Endothelial cell of umbilical vein (primary cell): ENCODE measurements at regions not wholly inside any gene's neighbourhood (a gene's known extent, or its start where the extent isn't known, plus 50 kb on each side); places are given as distances from the start of the nearest gene placed in this dataset.
"Not testable (repeated sequence)": the region's sequence is repeated elsewhere in the genome, so short reads cannot be mapped to it uniquely, and the experiment has no call there.

Experiments
- BruUV-seq: library from RNA; stranded (reverse); fragments of 400-500 nt; replicated peaks from 2 replicates; lab custom pipeline; 2021; lab: Mats Ljungman, UMichigan
- CTCF ChIA-PET: fragments of 300-600, 350-600 bp; sonication (Branson Sonifier 250); formaldehyde crosslinking; loops from one replicate; lab custom pipeline; 2021; ENCODE audit warnings: antibody characterized with exemption, inconsistent platforms; lab: Charles Lee
- POLR2A ChIA-PET: fragments of 300-600, 350-600 bp; sonication (Branson Sonifier 250); formaldehyde crosslinking; loops from one replicate; lab custom pipeline; 2021; ENCODE audit warnings: antibody characterized with exemption, inconsistent platforms; lab: Charles Lee
- DNase-seq: peaks from one replicate; pipeline ENCODE4 v3.0.0-alpha.2; 2011; ENCODE audit warnings: low read depth, low spot score
- FAIRE-seq: peaks from 2 replicates; lab custom pipeline; 2011; peaks lifted over from hg19 to GRCh38; lab: Jason Lieb, UNC
- H2AFZ ChIP-seq: 2 replicates; pipeline ENCODE4 v1.6.0; 2012; ENCODE audit warnings: low read depth, low read length, control low read depth, inconsistent platforms
- H3K27ac ChIP-seq: 2 replicates; pipeline ENCODE4 v1.5.1; 2011; ENCODE audit warnings: low read depth, mild to moderate bottlenecking, control low read depth, low read length, moderate library complexity; ENCODE audit not compliant: insufficient read depth
- H3K27me3 ChIP-seq, 2 experiments: 2 replicates each; pipeline versions ENCODE4 v1.6.0 to v1.6.1; 2011; ENCODE audit warnings: low read length in 2 of 2, mixed read lengths in 1 of 2; ENCODE audit not compliant: control insufficient read depth in 2 of 2, insufficient read depth in 2 of 2
- H3K36me3 ChIP-seq, 2 experiments: 2 replicates in 1 of 2; 3 replicates in 1 of 2; pipeline ENCODE4 v1.5.1; 2011; ENCODE audit warnings: low read length in 2 of 2, mild to moderate bottlenecking in 1 of 2, moderate library complexity in 1 of 2; ENCODE audit not compliant: control insufficient read depth in 2 of 2, insufficient read depth in 2 of 2; ENCODE audit errors: extremely low read depth in 1 of 2
- H3K4me1 ChIP-seq: 3 replicates; pipeline ENCODE4 v1.5.1; 2011; ENCODE audit warnings: mild to moderate bottlenecking, low read length; ENCODE audit not compliant: control insufficient read depth, insufficient read depth; ENCODE audit errors: extremely low read depth
- H3K4me2 ChIP-seq: 2 replicates; pipeline ENCODE4 v1.6.1; 2011; ENCODE audit warnings: low read length, control low read depth, mixed read lengths; ENCODE audit not compliant: insufficient read depth
- H3K4me3 ChIP-seq, 3 experiments: fragments of 200-600 bp in 1 of 3; sonication (generic), shearing (Covaris generic) in 1 of 3; replicated peaks in 1 of 3; 2 replicates each; pipeline ENCODE4 v1.5.1; 2011 to 2016; ENCODE audit warnings: control low read depth in 3 of 3, low read length in 3 of 3, mild to moderate bottlenecking in 2 of 3, inconsistent platforms in 1 of 3, low read depth in 1 of 3, moderate library complexity in 1 of 3; ENCODE audit not compliant: insufficient read depth in 1 of 3
- H3K79me2 ChIP-seq: 2 replicates; pipeline ENCODE4 v1.6.0; 2012; ENCODE audit warnings: low read length, inconsistent platforms; ENCODE audit not compliant: control insufficient read depth, insufficient read depth
- H3K9ac ChIP-seq: replicated peaks from 2 replicates; pipeline ENCODE3; 2011; ENCODE audit warnings: low read length, control low read depth; ENCODE audit not compliant: insufficient read depth; ENCODE audit errors: extremely low read depth
- H3K9me1 ChIP-seq: replicated peaks from 3 replicates; pipeline ENCODE4 v1.6.0; 2011; ENCODE audit warnings: mild to moderate bottlenecking, low read length; ENCODE audit not compliant: control insufficient read depth, insufficient read depth; ENCODE audit errors: extremely low read depth
- H3K9me3 ChIP-seq: replicated peaks from 2 replicates; pipeline ENCODE4 v1.5.1; 2012; ENCODE audit warnings: low read length, inconsistent platforms; ENCODE audit not compliant: control insufficient read depth, insufficient read depth
- H4K20me1 ChIP-seq: replicated peaks from 2 replicates; pipeline ENCODE3; 2011; ENCODE audit warnings: mild to moderate bottlenecking, low read length; ENCODE audit not compliant: control insufficient read depth, insufficient read depth; ENCODE audit errors: extremely low read depth
- CTCF ChIP-seq, 2 donors: IDR thresholded peaks; 1 replicate in 1 of 2; 2 replicates in 1 of 2; pipeline ENCODE4 v1.5.1; 2011; ENCODE audit warnings: low read length in 2 of 2, mild to moderate bottlenecking in 2 of 2, moderate library complexity in 2 of 2, control low read depth in 1 of 2, inconsistent platforms in 1 of 2, low read depth in 1 of 2; ENCODE audit not compliant: insufficient read depth in 1 of 2; ENCODE audit errors: extremely low read depth in 1 of 2
- EZH2 ChIP-seq: IDR thresholded peaks from 2 replicates; pipeline ENCODE4 v1.6.1; 2012; ENCODE audit warnings: borderline replicate concordance, low read depth, mild to moderate bottlenecking, moderate library complexity, low read length, inconsistent platforms; ENCODE audit not compliant: severe bottlenecking
- FOS ChIP-seq: IDR thresholded peaks from 2 replicates; pipeline ENCODE4 v1.6.1; 2011; ENCODE audit warnings: mild to moderate bottlenecking, low read length, moderate library complexity, borderline replicate concordance; ENCODE audit not compliant: insufficient read depth
- GATA2 ChIP-seq: IDR thresholded peaks from 2 replicates; pipeline ENCODE4 v1.7.0; 2011; ENCODE audit warnings: low read depth, mild to moderate bottlenecking, moderate library complexity, mixed read lengths, low read length; ENCODE audit not compliant: insufficient read length, insufficient read depth
- JUN ChIP-seq: IDR thresholded peaks from 2 replicates; pipeline ENCODE4 v1.6.1; 2011; ENCODE audit warnings: borderline replicate concordance, low read depth; ENCODE audit not compliant: insufficient read length, insufficient read depth
- MAX ChIP-seq: IDR thresholded peaks from 2 replicates; pipeline ENCODE4 v1.6.1; 2011; ENCODE audit not compliant: insufficient read depth, insufficient read length
- MYC ChIP-seq: IDR thresholded peaks from one replicate; pipeline ENCODE4 v1.6.1; 2011; ENCODE audit warnings: mild to moderate bottlenecking, low read depth, low read length
- POLR2A ChIP-seq: IDR thresholded peaks from 2 replicates; pipeline ENCODE4 v1.6.1; 2012; ENCODE audit warnings: low read depth, mild to moderate bottlenecking, control low read depth, low read length
- POLR2AphosphoS5 ChIP-seq: IDR thresholded peaks from 2 replicates; pipeline ENCODE4 v1.6.1; 2012; ENCODE audit warnings: low read depth, mild to moderate bottlenecking, control low read depth, low read length, moderate library complexity; ENCODE audit not compliant: insufficient read depth
- dilution Hi-C: fragments of 300-500 bp; cut with MboI; formaldehyde crosslinking; loops from one replicate; pipeline ENCODE4 v1.15.0; 2019; ENCODE audit warnings: low sequenced_read_pairs; ENCODE audit not compliant: extremely low pct_ligation_motif_present
- intact Hi-C: fragments of 100-400 bp; cut with micrococcal nuclease; formaldehyde crosslinking; loops from one replicate; pipeline ENCODE4 v1.10.0; 2022

GRCh38 chr16:7867831-7868230, 535.2 kb downstream of the RBFOX1 start:
- no peak overlapping the region for H2AFZ ChIP-seq
- no peak overlapping the region for H3K4me2 ChIP-seq
- H3K36me3 ChIP-seq = no peaks in the 10 kb centered on the region
- no peak for TF ChIP-seq JUN
- TF ChIP-seq FOS = no peak
- no peak for TF ChIP-seq POLR2A
- no peak for TF ChIP-seq POLR2AphosphoS5
- no peak for TF ChIP-seq EZH2
- FAIRE-seq (no peak), DNase-seq (no peak)
- H3K9me3 ChIP-seq = no peaks in the 10 kb centered on the region
- H3K9me1 ChIP-seq = no peaks in the 10 kb centered on the region
- no peak overlapping the region for H3K4me3 ChIP-seq
- CTCF ChIA-PET = no interaction called here
- no peaks in the 10 kb centered on the region for H3K79me2 ChIP-seq
- no peak overlapping the region for H3K9ac ChIP-seq
- H3K4me1 ChIP-seq = no peaks in the 10 kb centered on the region
- intact Hi-C loops (no loop called here), dilution Hi-C loops (no loop called here)
- POLR2A ChIA-PET = no interaction called here
- no peaks in the 10 kb centered on the region for H4K20me1 ChIP-seq
- no TSS peak for BruUV-seq
- H3K27me3 ChIP-seq = no peaks in the 10 kb centered on the region
- no peak overlapping the region for H3K27ac ChIP-seq

DNA sequence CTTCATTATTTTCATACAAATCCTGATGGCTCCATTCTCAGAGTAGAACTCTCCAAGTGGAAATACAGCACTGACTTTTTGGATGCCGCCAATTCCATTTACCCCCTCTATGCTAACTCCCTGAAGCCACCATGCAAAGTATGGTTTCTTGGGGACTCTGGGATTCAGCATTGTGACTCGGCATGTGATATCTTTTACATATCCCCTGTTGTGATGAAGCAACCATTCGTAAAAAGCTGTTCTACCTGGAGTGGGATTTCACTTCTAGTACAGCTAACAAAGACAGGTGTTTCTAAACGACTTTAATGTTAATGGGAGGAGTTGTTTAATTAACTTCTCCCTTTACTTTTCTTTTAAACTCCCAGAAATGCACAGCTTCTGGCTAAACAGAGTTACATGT, 533.5 kb downstream of the RBFOX1 start:
- no peaks in the 10 kb centered on the region for H3K4me1 ChIP-seq
- no peak overlapping the region for H2AFZ ChIP-seq
- H3K9me1 ChIP-seq = no peaks in the 10 kb centered on the region
- no peak overlapping the region for H3K27ac ChIP-seq
- no peak for FAIRE-seq
- intact Hi-C loops = no loop called here
- H3K4me3 ChIP-seq = no peak overlapping the region
- H3K4me2 ChIP-seq = no peak overlapping the region
- H3K36me3 ChIP-seq = no peaks in the 10 kb centered on the region
- H3K9me3 ChIP-seq = no peaks in the 10 kb centered on the region
- dilution Hi-C loops = no loop called here
- BruUV-seq = no TSS peak
- no peak overlapping the region for H3K9ac ChIP-seq
- no peak for DNase-seq
- ChIA-PET CTCF (no interaction called here), POLR2A (no interaction called here)
- H3K27me3 ChIP-seq = no peaks in the 10 kb centered on the region
- TF ChIP-seq FOS (no peak), EZH2 (no peak), CTCF (IDR thresholded peaks at IDR 0.05; ENCODE audit: extremely low read depth in 1 of 2, insufficient read depth in 1 of 2, low read depth in 1 of 2, low read length in 2 of 2) (no peak), MYC (no peak), POLR2AphosphoS5 (no peak), MAX (no peak), POLR2A (no peak), GATA2 (no peak), JUN (no peak)
- no peaks in the 10 kb centered on the region for H3K79me2 ChIP-seq
- H4K20me1 ChIP-seq = no peaks in the 10 kb centered on the region

GRCh38 chr16:7865393-7865792, 532.7 kb downstream of the RBFOX1 start:
- H3K9me3 ChIP-seq, H3K9ac ChIP-seq, H2AFZ ChIP-seq, H4K20me1 ChIP-seq, CTCF ChIA-PET, H3K36me3 ChIP-seq, H3K4me3 ChIP-seq, H3K4me1 ChIP-seq, FAIRE-seq, DNase-seq, H3K9me1 ChIP-seq, dilution Hi-C loops, H3K27me3 ChIP-seq, H3K79me2 ChIP-seq, H3K4me2 ChIP-seq, H3K27ac ChIP-seq, intact Hi-C loops, POLR2A ChIA-PET, BruUV-seq: not testable (repeated sequence)
